Gastroesophageal sphincter (tissue), 3 donors: ENCODE measurements at regions not wholly inside any gene's neighbourhood (a gene's known extent, or its start where the extent isn't known, plus 50 kb on each side); places are given as distances from the start of the nearest gene placed in this dataset.

ENCODE experiments used
- POLR2AphosphoS5 ChIP-seq: sonication (generic); formaldehyde crosslinking; IDR thresholded peaks from one replicate; pipeline ENCODE4 v1.6.1; 2017; ENCODE audit warnings: antibody characterized with exemption
- TF ChIP-seq, protein P1 (sequence below), 4 experiments: fragments of 200-600 bp in 2 of 4; fragments of 450-650 bp in 2 of 4; sonication (generic) in 1 of 4; IDR thresholded peaks; one replicate each; pipeline ENCODE4 v1.5.1; 2017 to 2019; ENCODE audit warnings: antibody characterized with exemption in 4 of 4, mild to moderate bottlenecking in 2 of 4, moderate library complexity in 2 of 4

GRCh38 chr4:158395343-158395742 is 126.3 kb upstream of the RXFP1 start:
- TF ChIP-seq, protein P1, sequence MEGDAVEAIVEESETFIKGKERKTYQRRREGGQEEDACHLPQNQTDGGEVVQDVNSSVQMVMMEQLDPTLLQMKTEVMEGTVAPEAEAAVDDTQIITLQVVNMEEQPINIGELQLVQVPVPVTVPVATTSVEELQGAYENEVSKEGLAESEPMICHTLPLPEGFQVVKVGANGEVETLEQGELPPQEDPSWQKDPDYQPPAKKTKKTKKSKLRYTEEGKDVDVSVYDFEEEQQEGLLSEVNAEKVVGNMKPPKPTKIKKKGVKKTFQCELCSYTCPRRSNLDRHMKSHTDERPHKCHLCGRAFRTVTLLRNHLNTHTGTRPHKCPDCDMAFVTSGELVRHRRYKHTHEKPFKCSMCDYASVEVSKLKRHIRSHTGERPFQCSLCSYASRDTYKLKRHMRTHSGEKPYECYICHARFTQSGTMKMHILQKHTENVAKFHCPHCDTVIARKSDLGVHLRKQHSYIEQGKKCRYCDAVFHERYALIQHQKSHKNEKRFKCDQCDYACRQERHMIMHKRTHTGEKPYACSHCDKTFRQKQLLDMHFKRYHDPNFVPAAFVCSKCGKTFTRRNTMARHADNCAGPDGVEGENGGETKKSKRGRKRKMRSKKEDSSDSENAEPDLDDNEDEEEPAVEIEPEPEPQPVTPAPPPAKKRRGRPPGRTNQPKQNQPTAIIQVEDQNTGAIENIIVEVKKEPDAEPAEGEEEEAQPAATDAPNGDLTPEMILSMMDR (IDR thresholded peaks at IDR 0.05), result no peak
- no peak for TF ChIP-seq POLR2AphosphoS5
